Hepatocyte (in vitro differentiated cells): ENCODE measurements at regions not wholly inside any gene's neighbourhood (a gene's known extent, or its start where the extent isn't known, plus 50 kb on each side); places are given as distances from the start of the nearest gene placed in this dataset.
A peak's percentile ranks its signal among the peaks of the same experiment; 100 is the strongest.
"Not testable (repeated sequence)": the region's sequence is repeated elsewhere in the genome, so short reads cannot be mapped to it uniquely, and the experiment has no call there.

Experiments
- DNase-seq: peaks from one replicate; pipeline ENCODE4 v3.0.0-alpha.2; 2016; ENCODE audit warnings: low spot score
- H2AFZ ChIP-seq: fragments of 200-600 bp; sonication (generic); 2 replicates; pipeline ENCODE4 v1.6.0; 2016; ENCODE audit warnings: antibody characterized with exemption, mild to moderate bottlenecking
- H3K27ac ChIP-seq: fragments of 200-600 bp; sonication (generic); 2 replicates; pipeline ENCODE4 v1.5.1; 2016; ENCODE audit warnings: mild to moderate bottlenecking
- H3K27me3 ChIP-seq: fragments of 200-600 bp; sonication (generic); 2 replicates; pipeline ENCODE4 v1.6.1; 2016
- H3K36me3 ChIP-seq: fragments of 200-600 bp; sonication (generic); replicated peaks from 2 replicates; pipeline ENCODE4 v1.5.1; 2016; ENCODE audit warnings: low read depth; ENCODE audit not compliant: insufficient read depth
- H3K4me1 ChIP-seq: fragments of 200-600 bp; sonication (generic); 2 replicates; pipeline ENCODE4 v1.5.1; 2016; ENCODE audit warnings: mild to moderate bottlenecking, moderate library complexity; ENCODE audit not compliant: insufficient read depth
- H3K4me2 ChIP-seq: fragments of 200-600 bp; sonication (generic); 2 replicates; pipeline ENCODE4 v1.6.0; 2016
- H3K4me3 ChIP-seq: fragments of 200-600 bp; sonication (generic); 2 replicates; pipeline ENCODE4 v1.5.1; 2016; ENCODE audit warnings: mild to moderate bottlenecking
- H3K79me2 ChIP-seq: fragments of 200-600 bp; sonication (generic); 2 replicates; pipeline ENCODE4 v1.6.0; 2017; ENCODE audit warnings: mild to moderate bottlenecking
- H3K9me2 ChIP-seq: fragments of 200-600 bp; sonication (generic); replicated peaks from 2 replicates; pipeline ENCODE4 v1.6.0; 2017; ENCODE audit warnings: mild to moderate bottlenecking; ENCODE audit not compliant: insufficient read depth
- H3K9me3 ChIP-seq: fragments of 200-600 bp; sonication (generic); 2 replicates; pipeline ENCODE4 v1.5.1; 2016; ENCODE audit warnings: low read depth, mild to moderate bottlenecking
- H4K20me1 ChIP-seq: fragments of 200-600 bp; sonication (generic); 2 replicates; pipeline ENCODE4 v1.6.0; 2016; ENCODE audit warnings: mild to moderate bottlenecking; ENCODE audit not compliant: insufficient read depth, poor library complexity, severe bottlenecking
- EZH2 ChIP-seq: fragments of 200-600 bp; sonication (generic); IDR thresholded peaks from 2 replicates; pipeline ENCODE4 v1.6.1; 2016; ENCODE audit warnings: antibody characterized with exemption, mild to moderate bottlenecking, borderline replicate concordance
- EZH2phosphoT487 ChIP-seq: fragments of 200-600 bp; sonication (generic); IDR thresholded peaks from one replicate; pipeline ENCODE4 v1.6.1; 2018; ENCODE audit warnings: antibody characterized with exemption, mild to moderate bottlenecking, low read depth, moderate library complexity; ENCODE audit not compliant: unreplicated experiment, severe bottlenecking
- WGBS: methylation state at CpG from one replicate; pipeline ENCODE4 v1.1.6; 2016; ENCODE audit warnings: low lambda C conversion rate; ENCODE audit errors: missing lambda C conversion rate; 5-methylcytosine and 5-hydroxymethylcytosine counted together
- TF ChIP-seq, protein P1 (sequence below): fragments of 200-600 bp; sonication (generic); IDR thresholded peaks from 2 replicates; pipeline ENCODE4 v1.5.1; 2016; ENCODE audit warnings: antibody characterized with exemption, mild to moderate bottlenecking; ENCODE audit not compliant: poor library complexity

DNA sequence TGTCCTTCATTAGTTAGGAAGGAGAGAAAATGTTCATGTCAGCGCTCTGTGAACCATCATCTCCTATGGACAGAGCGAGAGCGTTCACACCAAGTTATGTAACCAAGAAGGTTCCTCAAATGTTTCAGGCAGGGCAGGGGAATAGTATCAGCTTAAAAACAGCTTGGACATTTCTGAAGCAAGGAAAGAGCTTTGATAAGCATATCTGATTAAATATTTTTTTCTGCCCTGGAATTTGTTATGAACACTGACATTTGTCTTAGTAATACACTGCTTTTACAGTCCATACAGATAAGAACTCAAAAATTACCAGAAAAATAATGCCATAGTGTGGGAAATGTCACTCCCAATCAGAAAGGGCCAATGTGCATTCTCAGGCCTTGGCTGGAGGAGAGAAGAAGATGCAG lies 66.3 kb upstream of the LIFR start:
- DNase-seq: no peak
- TF ChIP-seq, protein P1, sequence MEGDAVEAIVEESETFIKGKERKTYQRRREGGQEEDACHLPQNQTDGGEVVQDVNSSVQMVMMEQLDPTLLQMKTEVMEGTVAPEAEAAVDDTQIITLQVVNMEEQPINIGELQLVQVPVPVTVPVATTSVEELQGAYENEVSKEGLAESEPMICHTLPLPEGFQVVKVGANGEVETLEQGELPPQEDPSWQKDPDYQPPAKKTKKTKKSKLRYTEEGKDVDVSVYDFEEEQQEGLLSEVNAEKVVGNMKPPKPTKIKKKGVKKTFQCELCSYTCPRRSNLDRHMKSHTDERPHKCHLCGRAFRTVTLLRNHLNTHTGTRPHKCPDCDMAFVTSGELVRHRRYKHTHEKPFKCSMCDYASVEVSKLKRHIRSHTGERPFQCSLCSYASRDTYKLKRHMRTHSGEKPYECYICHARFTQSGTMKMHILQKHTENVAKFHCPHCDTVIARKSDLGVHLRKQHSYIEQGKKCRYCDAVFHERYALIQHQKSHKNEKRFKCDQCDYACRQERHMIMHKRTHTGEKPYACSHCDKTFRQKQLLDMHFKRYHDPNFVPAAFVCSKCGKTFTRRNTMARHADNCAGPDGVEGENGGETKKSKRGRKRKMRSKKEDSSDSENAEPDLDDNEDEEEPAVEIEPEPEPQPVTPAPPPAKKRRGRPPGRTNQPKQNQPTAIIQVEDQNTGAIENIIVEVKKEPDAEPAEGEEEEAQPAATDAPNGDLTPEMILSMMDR: no peak
- TF ChIP-seq EZH2phosphoT487 (no peak), EZH2 (no peak)

DNA sequence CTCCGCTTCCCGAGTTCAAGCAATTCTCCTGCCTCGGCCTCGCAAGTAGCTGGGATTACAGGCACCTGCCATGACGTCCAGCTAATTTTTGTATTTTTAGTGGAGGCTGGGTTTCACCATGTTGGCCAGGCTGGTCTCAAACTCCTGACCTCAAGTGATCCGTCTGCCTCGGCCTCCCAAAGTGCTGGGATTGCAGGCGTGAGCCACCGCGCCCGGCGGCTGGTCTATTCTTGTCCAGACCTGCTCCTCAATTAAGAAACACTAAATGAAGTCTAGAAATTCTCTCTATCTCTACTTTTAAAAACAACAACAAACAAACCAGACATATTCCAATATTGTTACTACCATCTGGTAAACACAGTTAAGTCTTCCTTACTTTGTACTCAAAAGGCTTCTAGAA lies 68.1 kb upstream of the LIFR start:
- H4K20me1 ChIP-seq, DNase-seq, H3K4me2 ChIP-seq, H3K79me2 ChIP-seq, H3K9me2 ChIP-seq, H3K36me3 ChIP-seq, H3K4me3 ChIP-seq, H2AFZ ChIP-seq, H3K9me3 ChIP-seq, H3K27ac ChIP-seq, H3K4me1 ChIP-seq, H3K27me3 ChIP-seq: not testable (repeated sequence)
- WGBS: 96% methylated on average over 12 of the region's 12 CpGs

More for the DNA sequence above, 66.3 kb upstream of the LIFR start:
- Histone ChIP-seq H3K4me1 (no peaks in the 10 kb centered on the region), H3K4me2 (no peak overlapping the region), H4K20me1 (no peaks in the 10 kb centered on the region), H3K36me3 (no peaks in the 10 kb centered on the region), H3K9me3 (peaks cover 11% of the 10 kb centered on the region), H3K4me3 (no peak overlapping the region), H3K9me2 (no peaks in the 10 kb centered on the region), H3K27ac (no peak overlapping the region), H3K79me2 (no peaks in the 10 kb centered on the region), H2AFZ (no peak overlapping the region), H3K27me3 (no peaks in the 10 kb centered on the region)
- 74% methylated on average over 3 of the region's 3 CpGs for WGBS

DNA sequence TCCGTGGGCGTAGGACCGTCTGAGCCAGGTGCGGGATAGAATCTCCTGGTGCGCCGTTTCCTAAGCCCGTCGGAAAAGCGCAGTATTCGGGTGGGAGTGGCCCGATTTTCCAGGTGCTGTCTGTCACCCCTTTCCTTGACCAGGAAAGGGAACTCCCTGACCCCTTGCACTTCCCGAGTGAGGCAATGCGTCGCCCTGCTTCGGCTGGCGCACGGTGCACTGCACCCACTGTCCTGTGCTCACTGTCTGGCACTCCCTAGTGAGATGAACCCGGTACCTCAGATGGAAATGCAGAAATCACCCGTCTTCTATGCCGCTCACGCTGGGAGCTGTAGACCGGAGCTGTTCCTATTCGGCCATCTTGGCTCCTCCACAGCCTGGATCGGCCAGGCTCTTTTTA lies 74.9 kb upstream of the LIFR start:
- H3K79me2 ChIP-seq, DNase-seq, H3K36me3 ChIP-seq, H3K9me3 ChIP-seq, H3K4me1 ChIP-seq, H4K20me1 ChIP-seq, H3K9me2 ChIP-seq, H3K27ac ChIP-seq, H3K4me3 ChIP-seq, H3K27me3 ChIP-seq, H3K4me2 ChIP-seq, H2AFZ ChIP-seq: not testable (repeated sequence)
- 95% methylated on average over 23 of the region's 24 CpGs for WGBS

DNA sequence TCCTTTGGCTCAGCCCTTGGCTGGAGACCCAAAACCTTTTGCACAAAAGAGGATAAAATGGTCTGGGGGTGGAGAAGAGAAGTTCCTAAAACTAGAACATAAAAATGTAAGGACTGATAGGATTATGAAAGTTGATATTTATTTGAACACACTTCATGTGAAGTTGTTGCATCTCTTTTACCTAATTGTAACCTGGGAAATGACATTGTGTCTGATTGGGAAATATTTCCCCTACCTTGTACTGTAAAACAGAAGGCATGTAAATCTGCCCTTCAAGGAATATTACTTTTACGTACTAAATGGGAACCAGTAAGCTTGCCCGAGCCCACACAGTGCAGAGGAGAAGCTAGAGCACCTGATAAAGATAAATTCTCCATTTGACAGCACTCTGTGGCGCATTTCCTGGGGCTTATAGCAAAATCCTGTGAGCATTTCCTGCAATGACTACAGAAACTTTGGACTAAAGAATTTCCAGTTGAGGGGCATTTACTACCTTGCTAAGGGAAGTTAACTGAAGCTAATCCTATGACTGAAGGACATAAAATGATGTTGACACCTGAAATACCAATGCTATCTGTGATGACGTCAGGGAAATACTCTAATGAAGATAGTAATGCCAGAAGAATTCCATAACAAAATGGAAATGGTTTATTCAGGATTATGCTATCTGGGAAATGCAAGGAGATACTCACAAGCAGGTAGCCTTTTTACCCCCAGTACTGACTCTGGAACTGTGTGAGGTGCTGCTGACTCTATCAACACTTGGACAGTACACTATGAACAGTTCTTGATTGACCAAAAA lies 78.3 kb upstream of the LIFR start:
- no peak overlapping the region for H3K4me3 ChIP-seq

More for the DNA sequence above, 78.3 kb upstream of the LIFR start:
- Histone ChIP-seq H2AFZ (no peak overlapping the region), H3K9me2 (no peaks in the 10 kb centered on the region), H3K36me3 (no peaks in the 10 kb centered on the region), H4K20me1 (no peaks in the 10 kb centered on the region), H3K4me1 (peaks cover 1% of the 10 kb centered on the region), H3K79me2 (no peaks in the 10 kb centered on the region), H3K9me3 (no peaks in the 10 kb centered on the region), H3K27ac (peak overlapping the region; percentile 80), H3K27me3 (no peaks in the 10 kb centered on the region), H3K4me2 (no peak overlapping the region)
- TF ChIP-seq EZH2 (no peak), EZH2phosphoT487 (no peak)
- TF ChIP-seq, protein P1: no peak
- peak; percentile 72 for DNase-seq
- 44% methylated on average over 4 of the region's 4 CpGs for WGBS
